H1 (cell line): ENCODE measurements at regions not wholly inside any gene's neighbourhood (a gene's known extent, or its start where the extent isn't known, plus 50 kb on each side); places are given as distances from the start of the nearest gene placed in this dataset.

ENCODE experiments used
- JUND ChIP-seq: IDR thresholded peaks from 2 replicates; pipeline ENCODE4 v1.6.1; 2011; ENCODE audit warnings: mild to moderate bottlenecking, improper control_type of control experiment, low read length
- PHF8 ChIP-seq: fragments of 200-600 bp; sonication (generic); conservative IDR thresholded peaks from 2 replicates; pipeline ENCODE4 v1.7.1; 2012; ENCODE audit warnings: low read depth, mild to moderate bottlenecking, inconsistent platforms, low read length, moderate library complexity

DNA sequence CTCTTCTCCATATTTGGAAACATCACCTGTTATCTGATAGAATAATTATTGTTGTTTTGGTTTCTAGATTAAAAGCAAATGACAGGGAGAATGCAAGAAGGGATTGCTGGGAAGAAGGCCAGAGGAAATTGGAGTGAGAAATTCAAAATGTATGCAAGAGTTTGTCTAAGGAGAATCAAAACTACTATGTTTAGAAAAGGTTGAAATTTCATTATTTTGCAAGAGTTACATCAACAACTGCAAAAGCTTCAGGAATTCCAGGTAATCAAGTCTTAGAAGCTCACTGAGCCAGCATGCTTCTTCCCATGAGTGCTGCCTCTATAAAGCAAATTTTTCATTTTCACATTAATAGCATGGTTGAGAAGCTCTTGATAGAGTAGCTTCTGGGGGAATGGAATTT lies 177.2 kb upstream of the GBE1 start (continued):
- TF ChIP-seq JUND (no peak), PHF8 (no peak)
